Peyer's patch (tissue), 4 donors: ENCODE measurements at regions not wholly inside any gene's neighbourhood (a gene's known extent, or its start where the extent isn't known, plus 50 kb on each side); places are given as distances from the start of the nearest gene placed in this dataset.
"Not testable (repeated sequence)": the region's sequence is repeated elsewhere in the genome, so short reads cannot be mapped to it uniquely, and the experiment has no call there.

Source experiments
- DNase-seq, 3 donors: peaks; one replicate each; pipeline ENCODE4 v3.0.0-alpha.2; 2017 to 2019
- H3K27ac ChIP-seq, 4 donors: fragments of 200-600 bp; sonication (generic); one replicate each; pipeline ENCODE4 v1.5.1; 2016 to 2019
- H3K27me3 ChIP-seq, 2 donors: fragments of 200-600 bp; sonication (generic); one replicate each; pipeline ENCODE4 v1.5.1; 2019
- H3K36me3 ChIP-seq, 3 donors: fragments of 200-600 bp; sonication (generic); one replicate each; pipeline ENCODE4 v1.5.1; 2016 to 2019
- H3K4me1 ChIP-seq, 4 donors: fragments of 200-600 bp; sonication (generic); one replicate each; pipeline ENCODE4 v1.5.1; 2016 to 2019
- H3K4me3 ChIP-seq, 4 donors: fragments of 200-600 bp; sonication (generic); 1 replicate in 3 of 4; 2 replicates in 1 of 4; pipeline ENCODE4 v1.5.1; 2016 to 2019; ENCODE audit warnings: mild to moderate bottlenecking in 1 of 4
- H3K9me3 ChIP-seq, 4 donors: fragments of 200-600 bp; sonication (generic); one replicate each; pipeline ENCODE4 v1.5.1; 2016 to 2019; ENCODE audit warnings: mild to moderate bottlenecking in 1 of 4

GRCh38 chr15:20612796-20613195, 71.2 kb upstream of the GOLGA6L6 start:
- H3K36me3 ChIP-seq, H3K27me3 ChIP-seq, H3K9me3 ChIP-seq, H3K4me1 ChIP-seq, H3K27ac ChIP-seq, H3K4me3 ChIP-seq, DNase-seq: not testable (repeated sequence)

GRCh38 chr15:20612356-20612755, 70.8 kb upstream of the GOLGA6L6 start:
- H3K4me3 ChIP-seq, H3K9me3 ChIP-seq, H3K36me3 ChIP-seq, H3K27me3 ChIP-seq, DNase-seq, H3K27ac ChIP-seq, H3K4me1 ChIP-seq: not testable (repeated sequence)

GRCh38 chr15:20611667-20612290, 70.2 kb upstream of the GOLGA6L6 start:
- H3K9me3 ChIP-seq, H3K27ac ChIP-seq, H3K4me3 ChIP-seq, DNase-seq, H3K4me1 ChIP-seq, H3K27me3 ChIP-seq, H3K36me3 ChIP-seq: not testable (repeated sequence)

GRCh38 chr15:20608179-20608578, 66.6 kb upstream of the GOLGA6L6 start:
- H3K4me3 ChIP-seq, H3K4me1 ChIP-seq, H3K27ac ChIP-seq, H3K27me3 ChIP-seq, DNase-seq, H3K9me3 ChIP-seq, H3K36me3 ChIP-seq: not testable (repeated sequence)

GRCh38 chr15:20597245-20597644, 55.6 kb upstream of the GOLGA6L6 start:
- not testable (repeated sequence) for H3K27me3 ChIP-seq, H3K4me1 ChIP-seq, H3K9me3 ChIP-seq, DNase-seq, H3K36me3 ChIP-seq, H3K27ac ChIP-seq, H3K4me3 ChIP-seq

- H3K36me3 ChIP-seq, DNase-seq, H3K27ac ChIP-seq, H3K27me3 ChIP-seq, H3K9me3 ChIP-seq, H3K4me3 ChIP-seq, H3K4me1 ChIP-seq: not testable (repeated sequence)
These were observed 52.6 kb upstream of the GOLGA6L6 start for GRCh38 chr15:20594219-20594618.

GRCh38 chr15:20591936-20592335, 50.3 kb upstream of the GOLGA6L6 start:
- not testable (repeated sequence) for H3K27ac ChIP-seq, H3K4me1 ChIP-seq, H3K9me3 ChIP-seq, H3K4me3 ChIP-seq, H3K36me3 ChIP-seq, H3K27me3 ChIP-seq, DNase-seq
